GM12865 (cell line): ENCODE measurements at regions not wholly inside any gene's neighbourhood (a gene's known extent, or its start where the extent isn't known, plus 50 kb on each side); places are given as distances from the start of the nearest gene placed in this dataset.

ENCODE experiments used
- DNase-seq: peaks from one replicate; pipeline ENCODE4 v3.0.0; 2010; ENCODE audit warnings: low read depth
- H3K4me3 ChIP-seq: 2 replicates; pipeline ENCODE4 v1.5.1; 2011; ENCODE audit warnings: mild to moderate bottlenecking, low read depth, low read length, control low read depth
- CTCF ChIP-seq: IDR thresholded peaks from 2 replicates; pipeline ENCODE4 v1.5.1; 2011; ENCODE audit warnings: low read length, control low read depth, low read depth, inconsistent platforms; ENCODE audit not compliant: insufficient read depth; ENCODE audit errors: missing control alignments

- no peak overlapping the region for H3K4me3 ChIP-seq
- no peak for TF ChIP-seq CTCF
- DNase-seq = no peak
Measured at GRCh38 chr7:156204820-156205219, 392.6 kb upstream of the SHH start.

DNA sequence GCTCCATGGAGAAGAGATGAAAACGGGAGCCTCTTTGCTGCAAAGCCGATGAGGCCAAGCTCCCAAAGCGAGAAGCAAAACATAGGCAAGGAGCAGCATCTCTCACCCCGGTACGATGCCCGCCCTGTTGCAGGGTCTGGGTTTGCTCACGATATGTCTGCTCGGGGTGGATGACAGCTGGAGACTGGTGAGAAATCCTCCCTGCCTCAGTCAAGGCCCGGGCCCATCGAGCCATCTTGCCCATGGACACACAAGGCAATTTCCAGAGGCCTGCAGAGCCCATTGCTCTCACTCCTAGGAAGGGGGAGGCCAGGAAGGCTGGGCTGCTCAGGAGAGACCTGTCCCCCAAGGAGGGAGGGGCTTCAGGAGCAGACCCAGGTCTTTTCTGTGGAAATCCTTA is 391.7 kb upstream of the SHH start:
- DNase-seq = no peak
- no peak for TF ChIP-seq CTCF
- no peak overlapping the region for H3K4me3 ChIP-seq

DNA sequence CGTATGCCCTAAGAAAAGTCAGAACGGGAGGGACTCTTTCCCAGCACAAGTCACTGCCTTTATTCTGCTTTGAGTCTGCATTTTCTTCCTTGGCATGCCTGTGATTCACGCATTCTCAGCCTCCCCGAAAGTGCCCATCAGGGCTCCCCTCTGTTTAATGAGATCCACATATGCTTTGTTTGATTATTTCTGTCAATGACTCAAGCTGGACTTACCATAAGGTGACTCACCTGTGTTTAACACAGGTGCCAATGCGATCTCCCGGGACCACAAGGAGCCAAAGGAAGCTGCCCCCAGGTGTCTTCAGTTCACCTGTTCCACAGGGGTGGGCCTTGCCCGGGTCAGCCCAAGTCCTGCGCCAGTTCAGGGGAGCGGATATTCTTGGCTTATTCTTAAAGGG is 386.0 kb upstream of the SHH start:
- DNase-seq = no peak
- TF ChIP-seq CTCF = no peak
- no peak overlapping the region for H3K4me3 ChIP-seq

DNA sequence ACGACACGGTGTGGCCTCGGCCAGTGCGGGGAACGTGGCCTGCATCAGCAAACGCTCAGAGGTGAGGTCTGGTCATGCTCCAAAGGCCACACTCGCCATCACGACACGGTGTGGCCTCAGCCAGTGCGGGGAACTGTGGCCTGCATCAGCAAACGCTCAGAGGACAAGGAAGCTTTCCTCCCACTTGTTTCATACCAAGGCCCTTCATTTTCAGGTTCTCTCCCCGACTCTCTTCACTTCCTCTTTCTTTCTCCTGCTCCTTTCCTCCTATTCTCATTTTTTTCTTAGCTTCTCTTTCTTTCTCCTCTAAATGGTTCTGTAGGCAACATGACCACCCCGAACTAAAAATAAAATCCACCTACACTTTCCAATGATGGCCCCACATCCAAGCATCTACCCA is 384.4 kb upstream of the SHH start:
- no peak overlapping the region for H3K4me3 ChIP-seq
- no peak for TF ChIP-seq CTCF
- no peak for DNase-seq

- no peak for DNase-seq
- H3K4me3 ChIP-seq = no peak overlapping the region
- no peak for TF ChIP-seq CTCF
Measured at GRCh38 chr7:156195276-156195675, 383.0 kb upstream of the SHH start.

GRCh38 chr7:156194813-156195212 is 382.6 kb upstream of the SHH start:
- no peak for TF ChIP-seq CTCF
- DNase-seq = no peak
- H3K4me3 ChIP-seq = no peak overlapping the region

DNA sequence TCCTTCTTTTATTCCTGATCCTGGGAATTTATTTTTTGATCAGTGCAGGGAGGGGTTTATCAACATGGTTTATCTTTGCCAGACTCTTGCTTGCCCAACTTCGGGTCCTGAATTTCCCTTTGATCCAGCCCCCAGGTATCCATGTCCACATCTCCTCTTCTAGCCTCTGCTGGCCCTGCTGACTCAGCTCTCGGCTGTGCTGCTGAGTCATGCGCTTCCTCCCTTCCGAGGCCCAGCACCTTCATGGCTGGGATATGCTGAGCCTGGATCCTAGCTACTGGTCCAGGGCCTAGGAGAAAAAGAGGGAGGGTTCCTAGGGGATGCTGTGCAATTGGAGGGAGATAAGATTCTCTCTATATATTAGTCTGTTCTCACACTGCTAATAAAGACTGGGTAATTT is 380.7 kb upstream of the SHH start:
- DNase-seq = no peak
- H3K4me3 ChIP-seq = no peak overlapping the region
- TF ChIP-seq CTCF = no peak
